KMS-11 (cell line): ENCODE measurements at regions not wholly inside any gene's neighbourhood (a gene's known extent, or its start where the extent isn't known, plus 50 kb on each side); places are given as distances from the start of the nearest gene placed in this dataset.

Experiments used
- H2AFZ ChIP-seq: fragments of 200-600 bp; sonication (generic); 2 replicates; pipeline ENCODE4 v1.6.1; 2016; ENCODE audit warnings: antibody characterized with exemption, mixed run types, low read depth
- H3K27ac ChIP-seq: fragments of 200-600 bp; sonication (generic); 2 replicates; pipeline ENCODE4 v1.6.1; 2016; ENCODE audit warnings: mild to moderate bottlenecking, mixed run types
- H3K27me3 ChIP-seq: fragments of 200-600 bp; sonication (generic); 2 replicates; pipeline ENCODE4 v1.6.1; 2017; ENCODE audit warnings: mild to moderate bottlenecking, low read depth, mixed run types, moderate library complexity; ENCODE audit not compliant: insufficient read depth
- H3K36me3 ChIP-seq: fragments of 200-600 bp; sonication (generic); 2 replicates; pipeline ENCODE4 v1.6.1; 2017; ENCODE audit warnings: mild to moderate bottlenecking, mixed run types; ENCODE audit not compliant: insufficient read depth
- H3K4me1 ChIP-seq: fragments of 200-600 bp; sonication (generic); 2 replicates; pipeline ENCODE4 v1.6.1; 2016; ENCODE audit warnings: mild to moderate bottlenecking, low read depth, mixed run types; ENCODE audit not compliant: poor library complexity, severe bottlenecking
- H3K4me2 ChIP-seq: fragments of 200-600 bp; sonication (generic); 2 replicates; pipeline ENCODE4 v1.7.0; 2016; ENCODE audit warnings: mild to moderate bottlenecking, mixed run types
- H3K4me3 ChIP-seq: fragments of 200-600 bp; sonication (generic); IDR thresholded peaks from 2 replicates; pipeline ENCODE4 v1.6.1; 2017; ENCODE audit warnings: low read depth, low read length, mixed read lengths; ENCODE audit not compliant: insufficient read depth
- H3K79me2 ChIP-seq: fragments of 200-600 bp; sonication (generic); 2 replicates; pipeline ENCODE4 v1.6.1; 2016; ENCODE audit warnings: low read depth, mixed run types; ENCODE audit not compliant: insufficient read depth
- H3K9ac ChIP-seq: fragments of 200-600 bp; sonication (generic); 2 replicates; pipeline ENCODE4 v1.6.1; 2016; ENCODE audit warnings: mild to moderate bottlenecking, mixed run types
- H4K20me1 ChIP-seq: fragments of 200-600 bp; sonication (generic); 2 replicates; pipeline ENCODE4 v1.6.1; 2016; ENCODE audit warnings: mild to moderate bottlenecking, mixed run types; ENCODE audit not compliant: insufficient read depth
- TF ChIP-seq, protein P1 (sequence below): fragments of 200-600 bp; sonication (generic); conservative IDR thresholded peaks from 2 replicates; pipeline ENCODE4 v1.6.1; 2017; ENCODE audit warnings: low read depth, mild to moderate bottlenecking, antibody characterized with exemption, low read length, moderate library complexity, mixed read lengths

DNA sequence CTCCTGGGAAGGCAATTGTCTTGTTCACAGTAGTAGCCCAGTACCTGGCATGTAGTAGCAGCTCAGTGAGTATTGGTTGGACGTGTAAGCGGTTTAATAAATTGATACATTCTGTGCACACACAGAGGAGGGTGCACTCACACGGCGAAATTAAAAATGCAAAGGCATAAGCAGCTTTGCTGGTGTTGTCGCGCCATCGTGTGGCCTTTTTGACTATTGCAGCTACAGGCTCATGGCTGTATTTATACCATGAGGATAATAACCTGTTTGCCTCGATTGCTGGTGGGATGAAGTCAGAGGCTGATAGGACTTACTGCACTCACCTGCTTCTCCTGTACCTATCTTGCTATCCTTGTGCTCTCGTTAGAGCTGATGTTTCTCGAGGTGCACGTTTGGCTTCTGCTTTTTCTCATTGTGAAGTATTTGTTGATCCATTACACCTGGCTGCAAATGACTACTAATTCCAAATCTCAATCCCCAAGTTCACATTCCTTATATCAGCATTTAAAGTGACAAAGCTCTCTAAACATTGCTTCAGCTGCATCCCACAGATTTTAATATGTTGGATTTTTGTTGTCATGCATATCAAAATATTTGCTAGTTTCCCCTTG lies 61.5 kb downstream of the TBXT start:
- no peak overlapping the region for H3K27ac ChIP-seq
- H3K4me1 ChIP-seq: peaks cover 20% of the 10 kb centered on the region
- H3K9ac ChIP-seq: no peak overlapping the region
- no peaks in the 10 kb centered on the region for H3K27me3 ChIP-seq
- H3K4me2 ChIP-seq: no peak overlapping the region
- TF ChIP-seq, protein P1, sequence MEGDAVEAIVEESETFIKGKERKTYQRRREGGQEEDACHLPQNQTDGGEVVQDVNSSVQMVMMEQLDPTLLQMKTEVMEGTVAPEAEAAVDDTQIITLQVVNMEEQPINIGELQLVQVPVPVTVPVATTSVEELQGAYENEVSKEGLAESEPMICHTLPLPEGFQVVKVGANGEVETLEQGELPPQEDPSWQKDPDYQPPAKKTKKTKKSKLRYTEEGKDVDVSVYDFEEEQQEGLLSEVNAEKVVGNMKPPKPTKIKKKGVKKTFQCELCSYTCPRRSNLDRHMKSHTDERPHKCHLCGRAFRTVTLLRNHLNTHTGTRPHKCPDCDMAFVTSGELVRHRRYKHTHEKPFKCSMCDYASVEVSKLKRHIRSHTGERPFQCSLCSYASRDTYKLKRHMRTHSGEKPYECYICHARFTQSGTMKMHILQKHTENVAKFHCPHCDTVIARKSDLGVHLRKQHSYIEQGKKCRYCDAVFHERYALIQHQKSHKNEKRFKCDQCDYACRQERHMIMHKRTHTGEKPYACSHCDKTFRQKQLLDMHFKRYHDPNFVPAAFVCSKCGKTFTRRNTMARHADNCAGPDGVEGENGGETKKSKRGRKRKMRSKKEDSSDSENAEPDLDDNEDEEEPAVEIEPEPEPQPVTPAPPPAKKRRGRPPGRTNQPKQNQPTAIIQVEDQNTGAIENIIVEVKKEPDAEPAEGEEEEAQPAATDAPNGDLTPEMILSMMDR: peak; percentile 92
- no peak overlapping the region for H3K4me3 ChIP-seq
- H3K36me3 ChIP-seq: 0 out of 2 replicates have a peak, but pooled peaks cover 4% of the 10 kb centered on the region
- H4K20me1 ChIP-seq: no peaks in the 10 kb centered on the region; the same call in 1 of the 2 replicates
- no peaks in the 10 kb centered on the region for H3K79me2 ChIP-seq
- H2AFZ ChIP-seq: no peak overlapping the region

DNA sequence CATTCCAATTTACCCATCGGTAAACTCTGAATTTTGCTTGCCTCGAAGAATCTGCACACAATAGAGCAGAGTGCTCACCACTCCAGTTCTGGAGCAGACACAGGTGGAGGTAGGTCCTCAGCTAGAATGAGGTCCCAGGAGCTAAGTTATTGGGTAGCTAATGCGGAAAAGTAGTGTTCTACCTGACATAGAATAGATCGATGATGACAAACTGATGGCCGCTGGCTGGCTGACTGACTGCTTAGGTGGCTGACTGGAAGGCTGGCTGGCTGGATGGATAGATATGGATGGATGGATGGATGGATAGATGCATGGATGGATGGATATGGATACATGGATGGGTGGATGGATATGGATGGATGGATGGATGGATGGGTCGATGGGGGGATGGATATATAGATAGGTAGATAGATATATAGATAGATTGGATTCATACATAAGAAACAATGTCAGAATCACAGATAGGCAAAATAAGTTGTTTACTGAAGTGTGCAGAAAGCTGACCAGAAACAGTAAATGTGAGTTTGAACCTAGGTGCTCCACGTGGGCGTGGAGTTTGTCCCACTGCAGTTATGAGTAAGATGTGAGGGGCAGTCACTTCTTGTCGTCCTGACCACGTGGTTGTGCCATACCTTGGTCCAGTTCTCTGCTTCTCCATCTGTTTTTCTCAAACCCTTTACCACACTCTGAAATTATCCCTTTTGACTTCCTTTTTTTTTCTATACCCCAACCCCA lies 62.1 kb downstream of the TBXT start:
- Histone ChIP-seq H2AFZ (no peak overlapping the region), H3K27ac (no peak overlapping the region), H3K4me3 (no peak overlapping the region), H3K27me3 (no peaks in the 10 kb centered on the region), H4K20me1 (no peaks in the 10 kb centered on the region; the same call in 1 of the 2 replicates), H3K4me1 (peaks cover 19% of the 10 kb centered on the region), H3K9ac (no peak overlapping the region), H3K79me2 (no peaks in the 10 kb centered on the region), H3K36me3 (0 out of 2 replicates have a peak, but pooled peaks cover 4% of the 10 kb centered on the region), H3K4me2 (no peak overlapping the region)
- TF ChIP-seq, protein P1: no peak

DNA sequence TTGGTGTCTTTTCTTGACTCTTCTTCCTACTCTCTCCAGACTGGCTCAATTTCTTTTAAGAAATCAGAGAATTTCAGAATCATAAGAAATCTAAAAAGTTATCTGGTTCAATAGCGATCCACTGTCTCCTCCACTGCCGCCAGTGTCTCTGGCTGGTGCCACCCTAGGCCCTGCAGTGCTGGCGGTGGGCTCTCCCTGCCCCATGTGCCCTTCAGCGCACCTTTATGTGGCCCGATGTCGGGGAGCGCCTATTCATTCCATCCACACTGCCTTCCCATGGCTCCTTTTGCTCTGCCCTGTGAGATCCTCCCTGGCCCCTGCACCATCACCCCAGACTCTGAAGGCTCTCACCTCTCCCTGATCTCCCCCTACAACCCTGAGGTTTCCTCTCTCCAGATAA lies 62.8 kb downstream of the TBXT start:
- no peaks in the 10 kb centered on the region; the same call in 1 of the 2 replicates for H4K20me1 ChIP-seq
- TF ChIP-seq, protein P1: no peak
- no peak overlapping the region for H2AFZ ChIP-seq
- no peak overlapping the region for H3K9ac ChIP-seq
- H3K27ac ChIP-seq: no peak overlapping the region
- no peak overlapping the region for H3K4me3 ChIP-seq
- peaks cover 13% of the 10 kb centered on the region for H3K4me1 ChIP-seq
- H3K36me3 ChIP-seq: 0 out of 2 replicates have a peak, but pooled peaks cover 4% of the 10 kb centered on the region
- H3K4me2 ChIP-seq: no peak overlapping the region
- H3K27me3 ChIP-seq: no peaks in the 10 kb centered on the region
- H3K79me2 ChIP-seq: no peaks in the 10 kb centered on the region

DNA sequence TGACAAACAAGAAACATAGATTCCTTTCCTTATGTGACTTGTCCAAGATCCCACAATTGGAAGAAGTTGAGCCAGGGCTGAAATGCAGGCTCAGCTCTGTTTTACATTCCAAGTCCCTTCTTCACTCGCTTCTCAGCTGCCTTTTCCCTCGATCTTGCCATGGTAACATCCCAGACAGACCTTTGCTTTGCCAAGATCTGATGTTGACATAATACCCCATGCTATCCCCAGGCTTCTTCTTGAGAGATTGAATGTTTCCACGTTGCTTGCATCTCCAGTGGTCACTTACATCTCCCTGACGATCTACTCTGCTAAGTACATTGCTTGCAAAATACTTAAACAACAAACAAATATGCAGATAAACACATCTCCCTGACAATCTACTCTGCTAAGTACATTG lies 63.5 kb downstream of the TBXT start:
- H2AFZ ChIP-seq: no peak overlapping the region
- no peak overlapping the region for H3K27ac ChIP-seq
- peaks cover 5% of the 10 kb centered on the region for H3K4me1 ChIP-seq
- no peaks in the 10 kb centered on the region for H3K79me2 ChIP-seq
- TF ChIP-seq, protein P1: no peak
- H3K27me3 ChIP-seq: no peaks in the 10 kb centered on the region
- H3K9ac ChIP-seq: no peak overlapping the region
- H3K4me3 ChIP-seq: no peak overlapping the region
- H3K36me3 ChIP-seq: 0 out of 2 replicates have a peak, but pooled peaks cover 4% of the 10 kb centered on the region
- no peak overlapping the region for H3K4me2 ChIP-seq
- H4K20me1 ChIP-seq: no peaks in the 10 kb centered on the region; the same call in 1 of the 2 replicates
